C4-2B (cell line): ENCODE measurements at regions not wholly inside any gene's neighbourhood (a gene's known extent, or its start where the extent isn't known, plus 50 kb on each side); places are given as distances from the start of the nearest gene placed in this dataset.

ENCODE experiments used
- H3K27ac ChIP-seq: fragments of 450-650 bp; 2 replicates; pipeline ENCODE4 v1.5.1; 2017
- ZFX ChIP-seq: fragments of 450-650 bp; IDR thresholded peaks from 2 replicates; pipeline ENCODE4 v1.6.1; 2017
- TF ChIP-seq, protein P1 (sequence below): fragments of 450-650 bp; conservative IDR thresholded peaks from 2 replicates; pipeline ENCODE4 v1.5.1; 2017; ENCODE audit warnings: mild to moderate bottlenecking

DNA sequence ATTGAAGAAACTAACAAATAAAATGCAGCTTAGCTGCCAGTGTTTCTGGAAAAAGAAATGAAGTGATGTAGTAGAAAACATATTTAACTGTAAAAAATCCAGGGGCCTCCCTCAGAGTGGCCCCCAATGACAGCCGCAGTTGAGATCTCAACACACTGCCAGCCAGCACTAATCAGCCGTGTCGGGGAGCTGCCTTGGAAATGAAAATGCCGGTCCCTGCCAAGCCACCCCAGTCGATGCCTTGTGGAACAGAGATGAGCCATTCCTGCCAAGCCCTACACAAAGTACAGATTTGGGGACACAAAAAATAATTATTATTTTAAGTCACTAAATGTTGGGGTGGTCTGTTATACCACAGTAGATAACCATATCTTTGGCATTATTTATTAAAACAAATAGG, 1342.4 kb downstream of the EFNB2 start:
- no peak for TF ChIP-seq ZFX
- TF ChIP-seq, protein P1, sequence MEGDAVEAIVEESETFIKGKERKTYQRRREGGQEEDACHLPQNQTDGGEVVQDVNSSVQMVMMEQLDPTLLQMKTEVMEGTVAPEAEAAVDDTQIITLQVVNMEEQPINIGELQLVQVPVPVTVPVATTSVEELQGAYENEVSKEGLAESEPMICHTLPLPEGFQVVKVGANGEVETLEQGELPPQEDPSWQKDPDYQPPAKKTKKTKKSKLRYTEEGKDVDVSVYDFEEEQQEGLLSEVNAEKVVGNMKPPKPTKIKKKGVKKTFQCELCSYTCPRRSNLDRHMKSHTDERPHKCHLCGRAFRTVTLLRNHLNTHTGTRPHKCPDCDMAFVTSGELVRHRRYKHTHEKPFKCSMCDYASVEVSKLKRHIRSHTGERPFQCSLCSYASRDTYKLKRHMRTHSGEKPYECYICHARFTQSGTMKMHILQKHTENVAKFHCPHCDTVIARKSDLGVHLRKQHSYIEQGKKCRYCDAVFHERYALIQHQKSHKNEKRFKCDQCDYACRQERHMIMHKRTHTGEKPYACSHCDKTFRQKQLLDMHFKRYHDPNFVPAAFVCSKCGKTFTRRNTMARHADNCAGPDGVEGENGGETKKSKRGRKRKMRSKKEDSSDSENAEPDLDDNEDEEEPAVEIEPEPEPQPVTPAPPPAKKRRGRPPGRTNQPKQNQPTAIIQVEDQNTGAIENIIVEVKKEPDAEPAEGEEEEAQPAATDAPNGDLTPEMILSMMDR, result no peak
- H3K27ac ChIP-seq, result no peak overlapping the region

DNA sequence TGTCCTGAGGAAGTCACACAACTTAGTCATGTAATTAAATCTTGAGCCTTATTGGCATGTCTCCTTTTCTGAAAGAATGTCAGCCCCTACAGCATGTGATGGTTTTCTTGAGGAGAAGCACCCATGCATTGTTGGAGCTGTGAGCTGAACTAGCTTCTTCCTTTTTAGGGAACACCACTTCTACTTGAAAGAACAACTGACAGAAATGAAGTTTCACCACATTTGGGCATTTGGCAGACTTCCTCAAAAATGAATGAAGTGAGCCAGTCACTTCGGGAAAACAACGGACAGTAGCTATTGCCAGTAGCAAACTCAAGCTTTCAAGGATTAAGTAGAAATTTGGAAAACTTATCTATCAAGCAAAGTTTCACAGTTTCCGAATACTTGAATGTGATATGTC, 1351.3 kb downstream of the EFNB2 start:
- TF ChIP-seq, protein P1, result no peak
- no peak for TF ChIP-seq ZFX
- H3K27ac ChIP-seq, result no peak overlapping the region

DNA sequence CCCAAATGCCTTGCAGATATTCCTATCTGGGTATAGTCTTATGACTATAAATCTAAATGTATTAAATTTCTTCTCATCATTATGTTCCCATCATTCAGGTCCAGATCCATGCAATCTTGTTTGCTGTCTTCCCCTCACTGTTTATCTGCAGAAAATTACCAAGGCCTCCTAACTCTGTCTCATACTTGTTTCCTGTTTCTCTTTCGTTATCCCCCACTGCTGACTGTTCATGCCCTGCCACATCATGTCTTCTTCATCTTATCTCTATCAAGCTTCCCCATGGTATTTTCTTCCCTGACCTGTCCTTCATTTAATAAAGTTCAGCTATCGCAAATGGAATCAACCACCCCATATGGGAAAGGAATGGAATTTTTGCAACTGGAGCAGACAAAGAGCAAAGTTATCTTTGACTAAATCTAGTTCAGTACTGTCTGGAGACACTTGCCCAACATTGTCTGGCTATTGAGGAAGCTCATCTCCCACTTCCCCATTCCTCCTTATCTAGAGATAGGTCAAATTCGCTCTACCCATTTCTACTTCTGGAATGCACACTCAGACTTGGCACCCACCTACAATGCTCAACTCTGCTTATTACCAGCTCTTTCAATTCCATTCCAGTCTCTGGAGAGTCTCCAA, 1358.1 kb downstream of the EFNB2 start:
- no peak for TF ChIP-seq ZFX
- TF ChIP-seq, protein P1, result no peak
- H3K27ac ChIP-seq, result no peak overlapping the region

DNA sequence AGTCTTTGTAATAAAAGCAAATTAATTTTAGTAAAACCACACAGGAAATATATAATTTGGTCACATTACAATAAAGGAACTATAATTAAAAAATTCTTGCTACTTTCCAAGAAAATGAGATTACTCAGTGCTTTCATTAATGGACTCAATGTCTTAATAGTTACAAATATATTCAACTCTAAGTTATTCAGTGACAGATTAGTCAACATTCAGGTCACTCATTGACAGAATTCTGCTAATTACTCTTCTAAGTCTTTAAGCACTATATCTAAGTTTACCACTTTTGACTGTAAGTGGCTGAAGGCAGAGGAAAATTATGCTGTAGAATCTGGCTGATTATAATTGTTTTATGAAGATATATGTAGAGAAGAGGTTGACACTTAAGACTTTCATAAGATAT, 1365.0 kb downstream of the EFNB2 start:
- no peak overlapping the region for H3K27ac ChIP-seq
- TF ChIP-seq ZFX, result no peak
- TF ChIP-seq, protein P1, result no peak

DNA sequence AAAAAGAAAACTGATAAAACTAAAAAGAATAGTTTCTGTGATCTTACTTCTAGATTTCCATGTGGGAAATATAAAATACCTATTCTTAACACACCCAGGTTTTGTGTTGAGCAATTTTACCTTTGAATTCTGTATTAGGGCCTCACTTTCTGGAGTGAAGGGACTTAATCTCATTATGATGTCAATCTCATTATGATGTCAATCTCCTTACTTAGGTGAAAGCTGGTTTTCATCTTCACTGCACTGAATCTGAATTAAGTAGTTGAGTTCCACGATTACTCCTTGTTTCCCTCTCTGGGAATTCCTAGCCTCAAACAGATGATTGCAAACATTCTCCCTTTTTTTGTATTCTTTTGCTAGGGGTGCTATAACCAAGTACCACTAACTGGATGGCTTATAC, 1367.2 kb downstream of the EFNB2 start:
- H3K27ac ChIP-seq, result no peak overlapping the region
- no peak for TF ChIP-seq ZFX
- TF ChIP-seq, protein P1, result no peak

DNA sequence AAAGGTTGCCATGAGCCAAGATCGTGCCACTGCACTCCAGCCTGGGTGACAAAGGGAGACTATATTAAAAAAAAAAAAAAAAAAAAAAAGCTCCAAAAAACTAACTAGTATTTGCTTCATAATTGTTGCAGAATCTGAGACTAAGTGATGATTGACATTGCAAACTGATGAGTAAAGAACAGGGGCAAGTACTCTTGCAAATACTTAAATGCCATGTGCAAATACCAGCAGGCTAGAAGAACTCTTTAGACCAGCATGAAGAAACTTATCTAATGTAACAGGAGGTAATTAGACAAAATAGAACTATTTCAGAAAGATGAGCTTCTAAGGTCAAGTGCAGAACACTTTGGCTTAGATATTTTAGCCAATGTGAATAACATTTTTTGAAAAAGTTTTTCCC, 1368.1 kb downstream of the EFNB2 start:
- TF ChIP-seq ZFX, result no peak
- TF ChIP-seq, protein P1, result no peak
- H3K27ac ChIP-seq, result no peak overlapping the region

DNA sequence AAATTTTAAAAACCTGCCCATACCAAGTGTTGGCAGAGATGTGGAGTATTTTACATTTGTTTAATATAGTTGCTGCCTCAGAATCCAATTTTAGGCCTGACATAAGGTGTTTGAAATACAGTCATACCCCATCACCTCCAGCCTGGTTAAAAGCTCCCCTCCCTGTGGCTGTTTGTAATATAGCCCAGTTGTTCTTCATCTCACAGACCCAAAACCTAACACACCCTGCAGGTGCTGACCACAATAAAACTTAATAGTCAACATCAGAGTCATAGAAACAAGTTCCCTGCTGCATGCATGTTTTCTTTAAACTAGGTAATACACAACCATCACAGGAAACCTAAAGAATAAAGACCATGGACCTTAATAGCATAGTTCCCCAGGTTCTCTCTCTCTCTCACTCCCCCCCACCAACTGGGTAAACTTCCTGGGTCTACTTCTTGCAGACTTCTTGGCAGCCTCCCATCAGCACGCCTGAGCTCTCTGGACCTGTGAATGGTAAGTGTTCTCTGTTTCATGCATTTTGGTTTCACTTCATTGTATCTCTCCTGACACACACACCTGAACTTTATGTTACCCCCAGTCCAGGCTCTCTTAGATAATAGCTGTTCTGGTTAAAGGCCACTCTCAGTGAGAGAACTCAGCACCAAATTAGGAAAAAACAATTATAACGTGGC, 1369.9 kb downstream of the EFNB2 start:
- TF ChIP-seq, protein P1, result no peak
- TF ChIP-seq ZFX, result no peak
- H3K27ac ChIP-seq, result no peak overlapping the region
